HG02642 (cell line): ENCODE measurements at regions not wholly inside any gene's neighbourhood (a gene's known extent, or its start where the extent isn't known, plus 50 kb on each side); places are given as distances from the start of the nearest gene placed in this dataset.
"Not testable (repeated sequence)": the region's sequence is repeated elsewhere in the genome, so short reads cannot be mapped to it uniquely, and the experiment has no call there.

Experiments
- ATAC-seq: cut with Tn5 transposase; IDR thresholded peaks from one replicate; pipeline ENCODE4 v1.9.1; 2021; ENCODE audit warnings: mild to moderate bottlenecking; ENCODE audit not compliant: unreplicated experiment, poor library complexity

DNA sequence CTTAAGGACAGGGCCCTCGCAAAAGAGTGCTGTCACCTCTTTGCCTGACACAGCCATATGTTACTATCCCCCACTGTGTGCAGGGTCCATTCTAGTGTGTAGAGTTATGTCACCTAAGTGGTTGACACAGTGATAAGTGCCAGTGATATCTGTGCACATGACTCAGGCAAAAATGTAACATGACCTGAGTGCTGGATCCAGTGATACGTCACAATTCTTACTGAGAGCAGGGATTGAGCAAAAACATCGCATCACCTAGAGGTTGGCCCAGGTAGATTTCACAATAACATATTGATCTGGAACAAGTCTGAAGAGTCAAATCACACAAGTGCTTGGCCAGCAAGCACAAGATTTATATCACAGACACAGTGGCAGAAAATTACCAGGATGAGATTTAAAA, 100.5 kb upstream of the BPY2B start:
- not testable (repeated sequence) for ATAC-seq

GRCh38 chrY:24521686-24522085, 96.1 kb upstream of the BPY2B start:
- peak; percentile 98 for ATAC-seq

DNA sequence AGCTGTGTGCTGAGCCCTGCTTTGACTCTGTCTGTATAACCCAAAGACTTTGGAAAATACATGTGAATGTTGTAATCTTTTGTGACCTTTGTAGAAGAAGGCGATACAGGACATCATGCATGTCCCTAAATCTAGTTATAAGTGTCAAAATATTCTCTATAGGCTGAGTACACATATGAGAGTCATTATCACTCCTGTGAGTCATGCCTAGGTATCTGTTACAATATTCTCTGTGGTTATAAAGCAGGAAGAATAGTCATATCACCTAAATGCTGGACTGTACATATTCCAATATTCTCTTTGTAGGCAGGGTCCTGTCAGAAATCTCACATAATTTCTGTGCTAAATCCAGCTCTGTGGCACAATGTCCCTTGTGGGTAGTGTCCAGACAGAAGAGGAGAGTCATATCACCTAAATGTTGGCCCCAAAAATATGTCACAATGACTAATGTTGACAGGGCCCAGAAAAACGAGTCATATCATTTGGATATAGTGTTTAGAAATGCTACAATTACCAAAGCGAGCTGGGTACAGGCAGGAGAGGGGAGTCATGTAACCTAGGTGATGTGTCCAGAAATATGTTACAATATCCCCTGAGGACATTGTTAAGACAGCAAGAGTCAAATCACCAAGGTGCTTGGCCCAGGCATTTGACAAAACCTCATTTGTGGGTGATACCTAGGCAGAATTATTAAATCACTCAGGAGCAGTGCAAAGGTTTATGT, 80.4 kb upstream of the BPY2B start:
- ATAC-seq: not testable (repeated sequence)

GRCh38 chrY:24548807-24549206, 69.0 kb upstream of the BPY2B start:
- not testable (repeated sequence) for ATAC-seq

DNA sequence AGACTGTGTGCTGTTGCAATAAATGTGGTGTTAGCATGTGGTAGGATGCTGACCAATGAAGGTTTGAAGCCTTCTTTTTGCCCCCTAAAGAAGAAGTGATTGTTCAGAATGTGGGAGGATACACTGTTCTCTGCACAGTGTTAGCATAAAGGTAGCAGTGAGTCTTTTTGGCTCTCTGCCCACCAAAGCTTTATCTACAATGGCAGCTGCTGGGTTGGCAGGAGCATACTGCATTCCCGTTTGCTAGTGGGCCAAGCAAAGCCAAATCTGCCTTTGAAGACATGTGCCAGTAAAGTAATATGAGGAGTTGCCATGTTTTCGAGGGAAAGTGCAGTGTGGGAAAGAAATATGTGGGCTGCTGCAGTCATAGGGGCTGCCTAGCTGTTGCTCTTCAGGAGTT, 56.4 kb upstream of the BPY2B start:
- not testable (repeated sequence) for ATAC-seq
